A204.1 (cell line): ENCODE measurements at regions not wholly inside any gene's neighbourhood (a gene's known extent, or its start where the extent isn't known, plus 50 kb on each side); places are given as distances from the start of the nearest gene placed in this dataset.
"Not testable (repeated sequence)": the region's sequence is repeated elsewhere in the genome, so short reads cannot be mapped to it uniquely, and the experiment has no call there.

Experiments used
- FAIRE-seq: peaks from 2 replicates; lab custom pipeline; 2012; peaks lifted over from hg19 to GRCh38; lab: Jason Lieb, UNC

GRCh38 chr2:116924509-116924908 lies 890.0 kb upstream of the DDX18 start:
- no peak for FAIRE-seq

- no peak for FAIRE-seq
Measured at GRCh38 chr2:116935097-116935814, 879.2 kb upstream of the DDX18 start.

GRCh38 chr2:116948258-116948657 lies 866.2 kb upstream of the DDX18 start:
- no peak for FAIRE-seq

- no peak for FAIRE-seq
Measured at GRCh38 chr2:116949249-116949648, 865.2 kb upstream of the DDX18 start.

- FAIRE-seq: no peak
Measured at GRCh38 chr2:116952254-116952653, 862.2 kb upstream of the DDX18 start.

GRCh38 chr2:116955646-116956045 lies 858.8 kb upstream of the DDX18 start:
- no peak for FAIRE-seq

- no peak for FAIRE-seq
Measured at GRCh38 chr2:116975608-116976007, 838.9 kb upstream of the DDX18 start.

- FAIRE-seq: no peak
Measured at GRCh38 chr2:116979916-116980764, 834.4 kb upstream of the DDX18 start.

GRCh38 chr2:116987447-116987846 lies 827.0 kb upstream of the DDX18 start:
- no peak for FAIRE-seq

GRCh38 chr2:116988303-116988702 lies 826.2 kb upstream of the DDX18 start:
- no peak for FAIRE-seq

GRCh38 chr2:117019357-117019756 lies 795.1 kb upstream of the DDX18 start:
- FAIRE-seq: no peak

- no peak for FAIRE-seq
Measured at GRCh38 chr2:117027646-117028045, 786.8 kb upstream of the DDX18 start.

- not testable (repeated sequence) for FAIRE-seq
Measured at GRCh38 chr2:117028708-117029107, 785.8 kb upstream of the DDX18 start.

GRCh38 chr2:117055499-117056375 lies 758.8 kb upstream of the DDX18 start:
- no peak for FAIRE-seq

GRCh38 chr2:117056376-117056748 lies 758.1 kb upstream of the DDX18 start:
- FAIRE-seq: no peak

- no peak for FAIRE-seq
Measured at GRCh38 chr2:117057016-117057415, 757.5 kb upstream of the DDX18 start.

- no peak for FAIRE-seq
Measured at GRCh38 chr2:117058366-117058765, 756.1 kb upstream of the DDX18 start.

GRCh38 chr2:117064021-117064420 lies 750.5 kb upstream of the DDX18 start:
- FAIRE-seq: no peak

GRCh38 chr2:117065912-117066311 lies 748.6 kb upstream of the DDX18 start:
- FAIRE-seq: no peak

- FAIRE-seq: no peak
Measured at GRCh38 chr2:117067900-117068299, 746.6 kb upstream of the DDX18 start.

- FAIRE-seq: no peak
Measured at GRCh38 chr2:117068371-117068770, 746.1 kb upstream of the DDX18 start.

- no peak for FAIRE-seq
Measured at GRCh38 chr2:117071556-117072102, 742.9 kb upstream of the DDX18 start.
